NCI-H128 (cell line): ENCODE measurements at regions not wholly inside any gene's neighbourhood (a gene's known extent, or its start where the extent isn't known, plus 50 kb on each side); places are given as distances from the start of the nearest gene placed in this dataset.

Experiments
- DNase-seq: peaks from one replicate; lab custom pipeline; 2025; ENCODE audit not compliant: unreplicated experiment; lab: John Stamatoyannopoulos, UW

DNA sequence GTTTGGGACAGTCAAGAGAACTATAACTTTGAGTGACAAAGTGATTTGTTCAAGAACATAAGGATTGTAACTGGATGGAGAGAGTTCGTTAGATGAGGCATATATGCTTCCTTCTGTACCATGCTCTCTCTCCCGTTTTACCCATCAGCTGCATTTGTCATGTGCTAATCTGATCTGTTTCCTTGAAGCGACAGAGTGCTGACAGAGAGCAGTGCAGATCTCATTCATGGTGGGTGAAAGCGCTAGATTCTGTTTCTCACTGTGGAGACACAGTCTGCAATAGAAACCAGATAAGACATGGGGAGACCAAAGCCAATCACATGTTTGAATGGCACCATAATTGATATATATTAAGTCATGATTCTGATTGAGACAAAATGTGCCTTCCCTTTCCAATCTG lies 456.6 kb upstream of the CELF4 start:
- no peak for DNase-seq

DNA sequence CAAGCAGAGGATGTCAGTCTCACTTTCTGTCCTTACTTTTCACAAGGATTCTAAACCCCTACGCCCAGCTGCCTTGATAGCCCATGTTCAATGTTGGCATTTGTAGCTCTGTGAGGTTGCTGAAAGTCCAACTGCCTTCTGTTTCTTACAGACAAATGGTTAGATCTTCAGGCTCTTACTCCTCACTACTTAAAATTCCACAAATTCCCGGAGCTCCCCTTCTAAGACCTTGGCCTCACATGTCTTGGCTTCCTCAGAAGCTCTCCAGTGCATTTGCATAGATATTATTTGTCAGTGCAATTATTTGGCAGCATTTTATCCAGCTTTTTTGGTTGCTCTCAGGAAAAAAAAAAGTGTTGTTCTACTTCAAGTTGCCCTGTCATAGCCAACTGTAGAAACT lies 453.7 kb upstream of the CELF4 start:
- DNase-seq = no peak

DNA sequence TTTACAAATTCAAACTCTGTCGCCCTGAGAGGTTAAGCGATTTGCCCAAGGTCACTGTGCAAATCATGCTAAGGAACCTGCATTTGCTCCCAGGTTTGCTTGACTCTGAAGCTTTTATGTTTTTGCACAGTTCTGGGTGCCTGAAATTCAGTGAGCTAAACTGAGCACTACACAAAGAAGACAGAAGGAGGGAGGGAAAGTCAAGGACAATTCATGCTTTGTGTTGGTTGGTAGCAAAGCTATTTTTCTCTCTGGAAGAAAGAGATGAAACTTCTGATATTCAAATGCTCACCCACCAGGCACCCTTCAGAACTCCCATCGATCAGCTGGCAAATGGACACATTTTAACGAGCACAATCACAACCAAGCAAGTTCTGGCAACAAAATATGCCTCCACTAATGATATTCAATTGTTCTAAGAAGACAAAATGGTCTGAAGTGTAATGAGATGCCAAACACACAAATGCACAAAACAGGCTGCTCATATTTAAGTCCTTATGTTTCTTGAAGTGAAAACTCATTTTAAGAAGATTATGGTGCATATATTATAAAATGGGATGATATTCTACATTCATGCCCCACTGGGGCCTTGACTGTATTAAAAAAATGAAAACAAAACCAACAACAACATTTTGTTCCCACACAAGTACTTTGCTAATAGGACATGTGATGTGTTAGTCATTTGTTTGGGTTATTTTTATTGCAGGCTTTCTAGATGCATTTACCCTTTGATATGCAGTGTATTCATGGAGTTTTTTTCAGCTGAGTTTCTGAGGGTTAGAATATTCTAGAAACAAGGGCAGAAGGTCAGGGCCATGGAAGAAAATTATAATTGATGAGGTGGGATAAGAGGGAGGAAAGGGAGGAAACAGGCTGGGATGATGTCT lies 445.6 kb upstream of the CELF4 start:
- no peak for DNase-seq

DNA sequence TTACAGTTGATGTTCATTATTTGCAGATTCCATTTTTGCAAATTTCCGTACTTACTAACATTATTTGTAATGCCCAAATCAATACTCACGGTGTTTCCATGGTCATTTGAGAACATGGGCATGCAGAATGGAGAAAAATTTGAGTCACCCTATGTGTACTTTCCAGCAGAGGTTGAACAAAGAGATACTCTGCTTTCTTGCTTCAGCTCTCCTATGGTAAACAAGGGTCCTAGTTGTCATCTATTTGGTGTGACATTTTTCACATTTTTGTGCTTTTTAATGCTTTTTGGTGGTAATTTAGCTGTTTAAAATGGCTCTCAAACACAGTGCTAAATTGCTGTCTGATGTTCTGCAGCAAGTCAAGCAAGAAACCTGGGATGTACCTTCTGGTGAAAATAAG lies 444.4 kb upstream of the CELF4 start:
- DNase-seq = no peak

DNA sequence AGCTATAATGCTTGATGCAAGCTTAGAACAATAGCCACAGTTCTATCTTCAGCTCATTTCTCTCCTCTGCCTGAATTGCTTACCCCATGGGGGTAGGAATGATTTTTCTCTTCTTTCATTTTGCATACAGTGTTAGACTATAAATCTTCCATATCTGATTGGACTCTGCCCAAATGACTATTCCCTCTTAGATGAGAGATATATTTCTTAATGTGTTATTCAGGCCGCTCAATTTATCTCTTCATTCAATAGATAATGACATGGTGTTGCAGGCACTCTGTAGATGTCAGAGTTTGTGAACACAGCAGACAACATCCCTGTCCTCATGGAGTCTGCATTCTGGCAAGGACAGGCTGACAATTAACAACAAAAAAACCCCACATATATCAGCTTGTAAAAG lies 443.7 kb upstream of the CELF4 start:
- DNase-seq = no peak

DNA sequence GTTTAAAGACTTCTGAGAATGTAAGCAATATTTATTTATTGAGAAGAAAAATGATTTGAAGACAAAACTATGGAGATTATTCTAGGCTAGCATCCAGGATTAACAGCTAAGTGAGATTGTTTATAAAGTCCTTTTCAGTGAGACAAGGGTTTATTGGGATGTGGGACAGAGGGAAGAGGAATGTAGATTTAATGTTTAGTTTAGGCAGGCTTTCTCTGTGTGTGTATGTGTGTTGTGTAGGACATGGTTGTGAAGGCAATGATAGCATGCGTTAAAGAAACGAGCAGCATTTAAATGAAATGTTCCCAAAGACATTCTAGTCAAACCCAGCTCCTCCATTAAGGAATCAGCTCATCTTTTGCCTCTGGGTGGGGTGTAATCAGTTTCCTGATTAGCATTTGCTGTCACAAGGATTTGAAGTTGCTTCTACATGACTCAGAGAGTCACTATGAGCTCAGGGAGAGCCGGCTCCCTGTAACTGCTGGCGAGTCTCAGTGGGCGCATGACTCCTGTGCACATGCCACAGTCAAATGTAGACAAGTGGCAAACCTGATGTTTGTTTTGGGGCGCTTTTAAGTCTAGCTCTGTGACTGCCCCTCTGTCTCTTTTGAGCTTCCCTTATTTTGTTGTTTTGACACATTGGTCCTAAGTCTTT lies 442.2 kb upstream of the CELF4 start:
- no peak for DNase-seq

DNA sequence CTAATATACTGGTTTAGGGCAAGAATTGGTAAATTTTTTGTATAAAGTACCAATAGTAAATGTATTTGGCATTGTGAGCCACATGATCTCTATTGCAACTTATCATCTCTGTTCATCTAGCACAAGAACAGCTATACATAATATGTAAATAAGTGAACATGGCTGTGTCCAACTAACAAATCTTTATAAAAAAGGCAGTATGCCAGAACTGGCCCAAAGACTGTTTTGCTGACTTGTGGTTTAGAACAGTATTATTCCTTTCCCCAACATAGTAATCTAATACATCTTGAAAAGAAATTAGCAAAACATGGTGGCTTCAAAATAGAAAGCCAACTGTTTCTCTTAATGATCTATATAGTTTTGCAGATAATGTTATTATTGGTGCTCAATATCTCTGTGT lies 441.4 kb upstream of the CELF4 start:
- DNase-seq = no peak

DNA sequence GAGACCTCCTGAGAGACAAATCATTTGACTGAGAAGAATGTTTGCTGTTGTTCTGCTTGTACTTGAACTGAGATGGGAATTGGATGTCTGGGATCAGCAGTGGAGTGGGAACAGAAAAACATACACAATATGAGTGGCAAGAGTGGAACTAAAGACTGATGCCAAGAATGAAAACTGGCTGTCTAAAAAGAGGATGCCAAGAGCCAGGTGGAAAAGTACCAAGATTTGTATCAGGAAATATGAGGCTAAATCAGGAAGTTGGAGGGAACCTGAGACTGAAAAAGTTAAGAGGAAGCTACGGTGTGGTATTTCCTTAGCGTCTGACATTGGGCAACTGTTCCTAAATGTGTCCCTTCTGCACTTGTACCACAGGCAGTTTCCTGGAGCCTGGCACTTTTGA lies 440.9 kb upstream of the CELF4 start:
- DNase-seq = no peak

DNA sequence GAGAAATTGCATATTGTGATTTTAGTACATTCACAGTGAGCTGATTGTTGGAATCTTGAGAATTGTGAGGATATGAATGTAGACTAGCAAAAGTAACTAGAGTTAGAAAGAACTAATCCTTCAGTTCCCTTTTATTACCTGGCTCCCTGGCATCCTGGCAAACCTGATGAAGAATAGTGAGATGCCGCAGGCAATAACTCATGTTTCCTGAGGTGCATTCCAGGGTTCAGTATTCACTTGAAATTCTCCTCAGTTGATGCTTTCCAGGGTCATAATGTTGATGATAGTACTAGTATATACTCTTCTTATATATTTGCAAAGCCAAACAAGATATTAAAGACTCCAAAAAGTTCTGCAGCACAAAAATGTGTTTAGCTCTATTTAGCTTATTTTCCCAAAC lies 432.1 kb upstream of the CELF4 start:
- DNase-seq = no peak

DNA sequence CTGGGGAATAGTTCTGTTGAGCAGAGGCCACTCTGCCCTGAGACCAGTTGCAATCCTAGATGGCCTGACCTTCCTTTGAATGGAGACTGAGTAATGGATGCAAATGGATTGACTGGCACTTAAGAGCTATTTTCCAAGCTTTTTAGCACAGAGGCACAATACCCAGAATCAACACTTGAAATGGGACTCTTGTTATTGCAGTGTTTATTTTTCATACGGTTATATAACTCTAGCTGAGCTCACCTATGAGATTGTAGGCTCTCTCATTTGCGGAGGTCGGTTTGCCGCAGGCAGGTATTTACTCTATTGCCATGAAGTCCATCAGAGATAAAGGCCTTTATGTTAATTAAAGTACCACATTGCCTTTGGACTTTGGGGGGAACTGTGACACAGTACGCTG lies 422.3 kb upstream of the CELF4 start:
- DNase-seq = peak; percentile 100

DNA sequence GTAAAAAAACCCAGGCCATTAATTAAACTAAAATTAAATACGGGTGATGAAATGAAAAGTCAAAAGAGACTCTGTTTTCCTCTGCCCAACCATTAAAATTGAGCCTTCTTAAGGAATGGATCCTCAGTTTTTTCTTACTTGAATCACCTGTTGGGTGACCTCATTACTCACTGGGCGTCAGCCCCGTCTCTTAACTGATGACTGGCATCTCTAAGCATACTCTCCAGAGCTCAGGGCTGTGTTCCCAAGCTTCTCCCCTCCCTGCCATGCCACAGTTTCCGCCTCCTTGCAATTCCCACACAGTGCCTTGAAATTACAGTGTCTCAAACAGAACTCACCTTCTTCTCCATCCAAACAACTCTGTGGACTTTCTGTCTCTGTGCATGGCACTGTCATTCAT lies 421.1 kb upstream of the CELF4 start:
- DNase-seq = no peak

DNA sequence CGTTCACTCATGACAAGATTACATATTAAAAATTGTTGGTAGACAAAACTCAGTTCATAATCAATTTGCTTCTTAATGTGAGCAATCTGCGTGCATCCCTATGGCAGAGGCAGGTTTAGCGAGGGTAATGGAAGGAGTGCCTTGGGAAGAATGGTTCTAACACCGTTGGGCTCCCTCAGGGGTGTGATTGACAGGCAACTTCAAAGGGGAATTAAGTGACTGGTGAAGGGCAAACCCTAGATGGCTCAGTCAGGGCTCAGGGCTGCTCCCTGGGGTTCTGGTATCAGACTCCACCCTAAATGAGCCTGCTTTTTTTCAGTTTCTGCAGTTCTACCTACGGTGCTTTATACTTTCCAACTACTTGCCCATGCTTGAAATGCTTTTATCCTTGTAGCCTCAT lies 419.5 kb upstream of the CELF4 start:
- DNase-seq = peak; percentile 23

DNA sequence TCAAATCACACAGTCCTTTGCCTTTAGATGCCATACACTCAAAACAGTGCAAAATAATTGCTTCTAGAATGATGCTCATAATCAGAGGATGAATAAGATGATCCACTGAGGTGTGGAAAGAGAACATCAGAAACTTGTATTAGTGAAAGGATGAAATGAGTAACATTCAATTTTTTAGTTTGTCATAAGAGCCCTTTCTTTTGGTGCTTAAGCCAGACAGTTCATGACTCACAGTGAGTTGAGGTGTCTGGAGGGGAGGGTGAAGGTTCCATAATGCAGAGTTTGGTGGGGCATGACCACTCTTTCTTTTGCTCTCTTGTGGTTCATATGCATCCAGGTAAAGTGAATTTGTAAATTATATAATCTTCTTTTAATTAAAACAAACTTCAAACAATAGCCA lies 415.0 kb upstream of the CELF4 start:
- no peak for DNase-seq

DNA sequence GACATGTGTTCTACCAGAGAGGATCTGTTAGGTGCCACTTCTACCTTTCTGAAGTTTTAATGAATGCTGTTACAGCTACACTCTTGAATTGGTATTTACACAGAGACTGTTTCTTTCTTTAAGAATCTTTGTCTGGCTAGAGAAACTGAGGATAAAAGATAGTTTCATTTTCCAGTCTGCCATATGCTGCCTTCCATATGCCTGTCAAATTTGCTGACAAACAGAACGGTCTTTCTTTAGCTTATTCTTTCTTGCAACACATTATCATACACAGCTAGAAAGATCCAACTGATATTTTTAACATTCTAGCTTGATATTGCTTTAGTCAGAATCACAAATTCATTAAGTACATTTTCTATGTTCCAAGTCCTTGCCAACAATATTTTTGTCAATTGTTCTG lies 409.8 kb upstream of the CELF4 start:
- no peak for DNase-seq

DNA sequence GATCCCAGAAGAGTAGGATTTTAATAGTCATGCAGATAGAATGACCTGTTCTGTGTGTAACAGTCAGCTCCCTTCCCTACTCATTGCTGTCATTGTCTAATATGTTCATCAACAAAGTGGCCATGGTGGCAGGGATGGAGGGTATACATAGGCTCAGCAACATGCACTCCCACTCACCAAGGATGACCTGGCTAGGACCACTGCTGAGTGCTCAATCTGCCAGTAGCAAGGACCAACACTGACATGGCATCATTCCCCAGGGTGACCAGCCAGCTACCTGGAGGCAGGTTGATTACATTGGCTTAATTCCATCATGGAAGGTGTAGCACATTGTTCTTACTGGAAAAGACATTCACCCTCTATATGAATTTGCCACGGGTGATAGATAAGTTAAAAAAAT lies 401.7 kb upstream of the CELF4 start:
- DNase-seq = no peak

DNA sequence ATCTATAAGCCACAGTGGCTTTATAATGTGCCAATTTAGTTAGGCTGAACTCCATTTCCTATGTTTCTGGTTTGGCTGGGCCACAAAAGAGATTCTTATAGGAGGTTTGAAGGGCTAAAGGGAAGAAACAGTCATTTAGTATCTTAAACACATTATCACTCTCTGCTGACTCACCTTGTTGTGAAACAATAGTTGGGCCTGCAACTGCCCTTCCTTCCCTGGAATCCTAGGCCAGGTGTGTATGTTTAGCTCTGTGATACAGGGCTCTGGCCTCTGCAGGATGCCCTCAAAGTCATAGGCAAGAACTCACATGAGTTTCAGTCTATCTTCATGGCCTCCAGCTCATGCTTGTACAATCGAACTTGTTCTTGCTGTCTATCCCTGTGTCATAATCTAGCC lies 400.0 kb upstream of the CELF4 start:
- DNase-seq = no peak

DNA sequence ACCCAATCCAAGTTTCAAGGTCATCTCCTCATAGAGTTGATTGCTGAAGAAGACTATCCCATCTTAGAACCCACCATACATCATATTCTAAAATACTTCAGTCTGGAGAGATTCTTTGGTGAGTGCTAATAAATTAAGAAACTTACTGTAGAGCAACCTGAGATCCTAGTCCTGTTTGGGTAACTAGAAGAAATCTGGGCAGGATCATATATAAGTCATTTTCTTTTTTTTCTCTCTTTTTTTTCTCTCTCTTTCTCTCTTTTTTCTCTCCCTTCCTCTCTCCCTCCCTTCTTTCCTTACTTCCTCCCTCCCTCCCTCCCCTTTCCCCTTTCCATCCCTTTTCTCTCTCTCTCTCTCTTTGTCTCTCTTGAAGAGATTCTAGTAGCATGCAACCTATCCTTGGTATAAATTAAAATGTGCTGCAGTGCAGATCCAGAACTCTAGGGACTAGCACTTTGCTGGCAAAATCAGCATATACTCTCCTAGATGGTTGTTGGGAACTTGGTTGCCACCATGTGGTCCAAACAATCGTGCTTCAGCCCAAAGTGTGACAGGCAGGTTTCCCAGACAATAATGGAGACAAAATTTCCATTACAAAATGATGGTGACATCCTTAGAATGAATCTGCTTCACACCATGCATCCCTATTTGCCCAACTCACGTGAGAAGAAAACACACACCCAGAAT lies 399.4 kb upstream of the CELF4 start:
- no peak for DNase-seq

DNA sequence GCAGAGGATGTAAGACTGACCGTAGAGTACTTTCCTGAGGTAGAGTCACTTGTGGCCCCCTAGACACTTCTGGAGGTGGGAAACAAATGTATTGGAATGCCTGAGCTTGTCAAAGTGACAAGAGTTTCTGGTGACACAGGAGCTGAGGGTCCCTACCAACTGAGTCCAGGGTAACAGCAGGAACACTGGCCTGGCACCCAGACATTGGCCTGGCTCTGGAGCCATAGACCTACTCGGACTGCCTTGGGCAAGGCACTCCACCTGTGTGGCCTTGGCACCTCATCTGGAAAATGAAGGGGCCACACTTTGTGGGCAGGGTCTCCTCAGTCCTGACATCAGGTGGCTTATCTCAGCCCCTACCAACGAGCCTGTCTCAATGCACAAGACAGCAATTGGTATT lies 398.2 kb upstream of the CELF4 start:
- DNase-seq = no peak

DNA sequence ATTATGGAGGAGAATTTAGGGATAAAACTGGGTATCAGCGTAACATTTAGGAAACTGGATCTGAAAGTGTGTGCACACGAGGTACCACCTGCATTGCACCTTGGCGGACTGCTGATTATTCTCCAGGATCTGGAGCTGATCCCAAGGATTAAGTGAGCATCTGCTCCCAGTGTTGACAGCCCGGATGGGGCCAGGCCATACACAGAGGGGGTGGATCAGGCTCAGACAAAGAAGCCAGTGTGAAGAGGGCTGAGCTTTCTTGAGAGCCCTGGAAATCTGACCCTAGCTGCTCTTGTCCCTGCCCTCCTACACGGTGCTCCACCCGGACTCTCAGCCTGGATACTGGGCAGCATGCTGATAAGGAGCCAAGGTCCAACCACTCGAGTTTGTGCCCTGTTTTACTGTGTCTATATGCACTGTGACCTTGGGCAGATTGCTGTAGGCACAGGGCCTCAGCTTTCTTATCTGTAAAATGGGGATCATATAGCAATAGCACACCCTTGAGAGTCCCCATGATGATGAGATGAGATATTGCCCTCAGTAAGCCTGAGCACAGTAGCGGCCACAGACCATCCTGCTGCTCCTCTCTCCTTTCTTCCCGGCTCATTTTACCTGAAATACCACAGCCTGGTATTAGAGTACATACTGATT lies 396.8 kb upstream of the CELF4 start:
- DNase-seq = no peak

DNA sequence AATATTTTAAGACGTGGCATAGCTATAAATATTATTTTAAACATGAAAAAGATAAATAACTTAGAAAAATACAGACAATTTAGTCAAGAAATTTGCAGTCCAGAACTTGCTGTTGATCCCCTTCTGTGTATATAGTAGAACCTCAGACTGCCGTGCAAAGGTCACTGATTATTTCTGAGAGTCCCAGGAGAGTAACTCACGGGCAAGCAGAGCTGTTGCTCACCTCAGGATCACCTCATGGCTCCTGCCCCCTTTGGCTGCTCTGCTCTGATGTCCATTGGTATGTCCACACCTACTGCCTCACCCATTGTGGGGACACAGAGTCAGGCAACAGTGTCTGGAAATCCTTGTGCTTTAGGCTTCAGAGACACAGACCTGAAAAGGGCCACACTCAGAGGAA lies 392.9 kb upstream of the CELF4 start:
- DNase-seq = no peak

DNA sequence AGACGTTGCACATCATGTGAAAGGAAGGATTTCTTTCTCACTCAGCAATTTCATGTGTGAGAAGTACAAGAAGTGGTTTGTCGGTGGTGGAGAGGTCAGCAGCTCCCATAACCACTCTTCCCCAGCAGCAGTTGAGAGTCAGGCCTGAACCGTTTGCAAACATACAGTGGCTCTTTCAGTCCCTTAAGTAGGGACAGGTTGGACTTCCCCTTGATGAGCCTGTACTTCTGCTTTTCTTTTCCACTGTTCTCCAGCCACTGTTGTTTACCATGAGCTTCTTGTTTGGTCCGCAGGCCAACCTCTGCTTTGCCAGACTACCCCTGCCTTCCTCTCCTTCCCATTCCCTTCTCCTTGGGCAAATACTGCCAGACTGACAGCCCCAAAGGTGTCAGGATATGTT lies 391.3 kb upstream of the CELF4 start:
- DNase-seq = no peak

DNA sequence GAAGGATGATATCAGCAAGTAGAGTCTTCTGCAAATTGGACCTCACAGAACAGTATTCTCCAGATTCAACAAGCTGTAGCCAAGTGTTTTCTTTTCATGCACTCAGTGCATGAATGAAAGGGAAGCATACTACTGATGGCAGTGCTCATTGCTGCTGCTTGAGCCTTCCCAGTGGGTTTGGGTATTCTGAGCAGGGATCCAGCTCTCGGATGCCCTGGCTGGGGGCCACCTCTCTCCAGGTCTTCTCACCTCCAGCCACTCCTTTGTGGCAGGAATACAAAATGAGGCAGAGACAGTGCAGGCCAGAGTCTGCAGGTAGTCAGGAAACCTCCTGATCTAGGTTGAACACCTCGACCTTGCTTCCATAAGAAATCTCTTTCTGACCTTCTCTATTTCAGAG lies 390.4 kb upstream of the CELF4 start:
- no peak for DNase-seq
